ENCODE measurements at regions not wholly inside any gene's neighbourhood (a gene's known extent, or its start where the extent isn't known, plus 50 kb on each side); places are given as distances from the start of the nearest gene placed in this dataset.

GRCh38 chr1:198860371-198860770 is 221.5 kb downstream of the PTPRC start (continued):
- TF ChIP-seq ZBTB4 (CRISPR knock-in tag; IDR thresholded peaks at IDR 0.05): no peak
- TF ChIP-seq ETV6 (conservative IDR thresholded peaks at IDR 0.05 in 1 of 2, IDR thresholded peaks at IDR 0.05 in 1 of 2; ENCODE audit: borderline replicate concordance in 1 of 2, low read depth in 1 of 2): no peak
- TF ChIP-seq NFYA (IDR thresholded peaks at IDR 0.05; ENCODE audit: borderline replicate concordance, low read depth, low read length): no peak
- no peak for TF ChIP-seq POU2F2 (IDR thresholded peaks at IDR 0.05; ENCODE audit: borderline replicate concordance, low read depth, low read length)
- TF ChIP-seq KDM1A (IDR thresholded peaks at IDR 0.05; ENCODE audit: borderline replicate concordance): no peak
- TF ChIP-seq BCL3 (IDR thresholded peaks at IDR 0.05; ENCODE audit: borderline replicate concordance, insufficient read depth, low read depth, low read length, poor library complexity, severe bottlenecking): no peak
- no peak for TF ChIP-seq SMARCA5 (IDR thresholded peaks at IDR 0.05)
- no peak for TF ChIP-seq PRDM15 (CRISPR knock-in tag; IDR thresholded peaks at IDR 0.05)
